ENCODE measurements at regions not wholly inside any gene's neighbourhood (a gene's known extent, or its start where the extent isn't known, plus 50 kb on each side); places are given as distances from the start of the nearest gene placed in this dataset.
"Not testable (repeated sequence)": the region's sequence is repeated elsewhere in the genome, so short reads cannot be mapped to it uniquely, and the experiment has no call there.

DNA sequence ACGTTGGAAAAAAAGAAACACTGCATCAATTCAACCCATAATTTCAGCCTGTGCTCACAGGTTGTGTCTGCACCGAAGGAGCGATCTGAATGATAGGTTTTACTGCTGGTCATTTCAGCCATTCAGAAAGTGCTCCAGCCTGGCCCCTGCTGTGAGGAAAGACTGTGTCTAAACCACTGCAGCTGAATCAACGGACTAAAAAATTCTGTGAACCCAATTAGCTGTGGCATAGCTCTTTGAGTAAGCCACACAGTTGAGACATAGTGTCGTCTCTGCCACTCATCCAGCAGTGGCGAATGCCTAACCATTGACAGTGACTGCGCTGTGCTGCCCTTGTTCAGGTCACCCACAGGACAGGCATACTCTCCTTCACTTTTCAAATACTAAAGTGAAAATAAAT, 179.8 kb downstream of the COG6 start:
- no peak overlapping the region for H3K4me3 Mint-ChIP-seq
- no peak for DNase-seq
- H3K4me1 Mint-ChIP-seq (ENCODE audit: low read depth), result no peaks in the 10 kb centered on the region
- no peaks in the 10 kb centered on the region for H3K9me3 Mint-ChIP-seq
- TF ChIP-seq, protein P1, sequence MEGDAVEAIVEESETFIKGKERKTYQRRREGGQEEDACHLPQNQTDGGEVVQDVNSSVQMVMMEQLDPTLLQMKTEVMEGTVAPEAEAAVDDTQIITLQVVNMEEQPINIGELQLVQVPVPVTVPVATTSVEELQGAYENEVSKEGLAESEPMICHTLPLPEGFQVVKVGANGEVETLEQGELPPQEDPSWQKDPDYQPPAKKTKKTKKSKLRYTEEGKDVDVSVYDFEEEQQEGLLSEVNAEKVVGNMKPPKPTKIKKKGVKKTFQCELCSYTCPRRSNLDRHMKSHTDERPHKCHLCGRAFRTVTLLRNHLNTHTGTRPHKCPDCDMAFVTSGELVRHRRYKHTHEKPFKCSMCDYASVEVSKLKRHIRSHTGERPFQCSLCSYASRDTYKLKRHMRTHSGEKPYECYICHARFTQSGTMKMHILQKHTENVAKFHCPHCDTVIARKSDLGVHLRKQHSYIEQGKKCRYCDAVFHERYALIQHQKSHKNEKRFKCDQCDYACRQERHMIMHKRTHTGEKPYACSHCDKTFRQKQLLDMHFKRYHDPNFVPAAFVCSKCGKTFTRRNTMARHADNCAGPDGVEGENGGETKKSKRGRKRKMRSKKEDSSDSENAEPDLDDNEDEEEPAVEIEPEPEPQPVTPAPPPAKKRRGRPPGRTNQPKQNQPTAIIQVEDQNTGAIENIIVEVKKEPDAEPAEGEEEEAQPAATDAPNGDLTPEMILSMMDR (IDR thresholded peaks at IDR 0.05), result no peak
- no peaks in the 10 kb centered on the region; the same call in none of the 2 replicates for H3K27me3 Mint-ChIP-seq (ENCODE audit: insufficient read depth)
- no peaks in the 10 kb centered on the region for H3K36me3 Mint-ChIP-seq (ENCODE audit: low read depth)
- no peak overlapping the region for H3K27ac Mint-ChIP-seq

DNA sequence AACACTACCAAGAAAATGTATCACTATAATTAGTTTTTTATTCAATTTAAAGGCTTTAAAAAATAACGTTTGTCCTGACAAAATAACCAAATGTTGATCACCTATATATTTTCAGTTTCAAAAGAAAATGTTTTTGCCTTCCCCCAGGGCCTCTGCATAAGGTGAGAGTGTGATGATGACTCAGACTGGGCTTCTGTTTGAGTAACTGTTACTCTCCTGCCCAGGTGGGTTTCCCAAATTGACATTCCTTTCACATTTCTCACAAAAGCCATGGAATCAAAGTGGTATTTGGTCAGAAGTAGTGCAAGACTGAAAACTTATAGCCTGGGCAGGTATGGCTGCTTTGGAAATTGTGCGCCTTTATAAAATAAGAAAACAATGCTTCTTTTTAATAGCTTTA, 180.6 kb downstream of the COG6 start:
- H3K4me1 Mint-ChIP-seq (ENCODE audit: low read depth), result no peaks in the 10 kb centered on the region
- no peaks in the 10 kb centered on the region for H3K9me3 Mint-ChIP-seq
- H3K27me3 Mint-ChIP-seq (ENCODE audit: insufficient read depth), result no peaks in the 10 kb centered on the region; the same call in none of the 2 replicates
- DNase-seq, result no peak
- no peak overlapping the region for H3K4me3 Mint-ChIP-seq
- H3K27ac Mint-ChIP-seq, result no peak overlapping the region
- TF ChIP-seq, protein P1 (IDR thresholded peaks at IDR 0.05), result no peak
- no peaks in the 10 kb centered on the region for H3K36me3 Mint-ChIP-seq (ENCODE audit: low read depth)

DNA sequence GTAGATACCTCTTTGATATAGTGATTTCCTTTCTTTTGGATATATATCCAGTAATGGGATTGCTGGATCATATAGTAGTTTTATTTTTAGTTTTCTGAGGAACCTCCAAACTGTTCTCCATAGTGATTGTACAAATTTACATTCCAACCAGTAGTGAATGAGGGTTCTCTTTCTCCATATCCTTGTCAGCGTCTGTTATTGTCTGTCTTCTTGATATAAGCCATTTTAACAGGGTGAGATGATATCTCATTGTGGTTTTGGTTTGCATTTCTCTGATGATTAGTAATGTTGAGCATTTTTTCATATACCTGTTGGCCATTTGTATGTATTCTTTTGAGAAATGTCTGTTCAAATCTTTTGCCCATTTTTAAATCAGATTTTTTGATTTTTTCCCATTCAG, 182.4 kb downstream of the COG6 start:
- not testable (repeated sequence) for H3K27ac Mint-ChIP-seq; DNase-seq; H3K9me3 Mint-ChIP-seq; H3K4me1 Mint-ChIP-seq (ENCODE audit: low read depth); H3K27me3 Mint-ChIP-seq (ENCODE audit: insufficient read depth); H3K36me3 Mint-ChIP-seq (ENCODE audit: low read depth); H3K4me3 Mint-ChIP-seq

DNA sequence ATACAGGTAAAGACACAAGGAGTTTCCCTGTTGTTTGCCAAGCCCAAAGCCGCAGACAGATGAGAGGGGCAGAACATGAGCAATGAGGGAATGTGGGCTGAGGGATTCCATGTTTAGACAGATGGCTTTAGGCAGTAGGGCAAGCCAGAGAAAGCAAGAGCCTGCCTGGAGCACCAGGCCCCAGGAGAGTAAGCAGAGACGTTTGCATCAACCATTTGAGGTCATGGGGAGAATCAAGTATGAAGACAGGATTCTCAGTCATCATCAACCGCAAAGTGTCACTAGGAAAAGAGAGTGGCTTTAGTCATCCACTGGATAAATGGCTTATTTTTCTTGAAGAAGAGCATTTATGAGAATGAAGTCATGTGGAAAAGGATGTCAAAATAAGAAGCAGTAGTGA, 184.7 kb downstream of the COG6 start:
- no peaks in the 10 kb centered on the region for H3K36me3 Mint-ChIP-seq (ENCODE audit: low read depth)
- TF ChIP-seq, protein P1 (IDR thresholded peaks at IDR 0.05), result no peak
- H3K27ac Mint-ChIP-seq, result no peak overlapping the region
- no peaks in the 10 kb centered on the region for H3K4me1 Mint-ChIP-seq (ENCODE audit: low read depth)
- H3K27me3 Mint-ChIP-seq (ENCODE audit: insufficient read depth), result no peaks in the 10 kb centered on the region; the same call in none of the 2 replicates
- H3K4me3 Mint-ChIP-seq, result no peak overlapping the region
- no peaks in the 10 kb centered on the region for H3K9me3 Mint-ChIP-seq
- no peak for DNase-seq

DNA sequence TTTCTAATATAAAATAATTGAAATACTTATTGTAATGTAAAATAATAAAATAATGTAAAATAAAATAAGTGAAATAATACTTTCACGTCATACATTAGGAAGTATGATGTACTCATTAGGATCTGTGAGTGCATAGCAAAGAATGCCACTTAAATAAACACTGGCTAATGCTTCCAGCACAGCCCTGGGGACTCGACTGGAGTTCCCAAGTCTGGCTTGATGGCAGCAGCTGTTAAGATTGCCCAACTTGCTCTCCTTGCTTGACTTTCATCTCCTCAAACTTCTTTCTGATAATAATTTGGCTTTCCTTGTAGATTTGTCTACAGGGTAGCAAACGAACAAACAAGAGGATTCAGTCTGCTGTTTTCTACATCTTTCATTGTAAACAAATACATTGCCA, 191.9 kb downstream of the COG6 start:
- Mint-ChIP-seq H3K4me3 (no peak overlapping the region), H3K36me3 (ENCODE audit: low read depth) (no peaks in the 10 kb centered on the region), H3K27me3 (ENCODE audit: insufficient read depth) (peaks cover 5% of the 10 kb centered on the region), H3K4me1 (ENCODE audit: low read depth) (no peaks in the 10 kb centered on the region), H3K9me3 (peaks cover 15% of the 10 kb centered on the region), H3K27ac (no peak overlapping the region)
- no peak for DNase-seq
- TF ChIP-seq, protein P1 (IDR thresholded peaks at IDR 0.05), result no peak

DNA sequence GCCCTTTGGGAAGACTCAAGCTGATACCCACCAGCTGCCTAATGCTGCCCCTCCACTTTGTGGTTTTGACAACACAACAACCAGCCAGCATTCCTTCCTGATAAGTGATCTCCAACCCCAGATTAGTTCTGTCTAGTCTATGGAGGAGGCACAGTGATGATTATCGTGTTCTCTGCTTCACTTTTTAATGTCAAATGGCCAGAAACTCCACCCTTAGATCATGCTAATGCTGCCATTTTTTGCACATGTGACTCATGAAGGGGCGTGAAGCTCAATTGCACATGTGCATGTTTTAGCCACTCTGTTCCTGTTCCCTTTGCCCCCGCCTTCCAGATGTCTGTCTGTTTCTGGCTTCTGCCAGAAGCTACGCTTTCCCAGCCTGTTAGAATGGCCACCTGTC, 199.8 kb downstream of the COG6 start:
- Mint-ChIP-seq H3K36me3 (ENCODE audit: low read depth) (no peaks in the 10 kb centered on the region; the same call in 1 of the 2 replicates), H3K9me3 (peaks cover 26% of the 10 kb centered on the region), H3K27ac (no peak overlapping the region), H3K4me1 (ENCODE audit: low read depth) (no peaks in the 10 kb centered on the region), H3K27me3 (ENCODE audit: insufficient read depth) (peaks cover 6% of the 10 kb centered on the region), H3K4me3 (no peak overlapping the region)
- TF ChIP-seq, protein P1 (IDR thresholded peaks at IDR 0.05), result no peak
- DNase-seq, result no peak

All from HFFc6 (cell line).